T-helper 17 cell (primary cell): ENCODE measurements at regions not wholly inside any gene's neighbourhood (a gene's known extent, or its start where the extent isn't known, plus 50 kb on each side); places are given as distances from the start of the nearest gene placed in this dataset.
"Not testable (repeated sequence)": the region's sequence is repeated elsewhere in the genome, so short reads cannot be mapped to it uniquely, and the experiment has no call there.

Experiments used
- ATAC-seq: fragments of 150-1000 bp; cut with Tn5 transposase; 2 replicates; pipeline ENCODE4 v1.10.0; 2021; ENCODE audit warnings: mild to moderate bottlenecking, moderate library complexity
- DNase-seq, 3 donors: peaks; one replicate each; pipeline versions ENCODE4 v3.0.0 to v3.0.0-alpha.2; 2020 to 2021
- H3K9me3 ChIP-seq: one replicate; pipeline ENCODE4 v1.7.0; 2013; ENCODE audit warnings: low read length, mild to moderate bottlenecking; ENCODE audit not compliant: control insufficient read depth, poor library complexity, severe bottlenecking
- H3K27ac Mint-ChIP-seq: one replicate; pipeline ENCODE4 v1.8.0; 2022; ENCODE audit warnings: mild to moderate bottlenecking, moderate library complexity, mixed read lengths
- H3K27me3 Mint-ChIP-seq: one replicate; pipeline ENCODE4 v1.8.0; 2022; ENCODE audit warnings: mixed read lengths
- H3K36me3 Mint-ChIP-seq: one replicate; pipeline ENCODE4 v1.8.0; 2022; ENCODE audit warnings: low read depth, mixed read lengths
- H3K4me1 Mint-ChIP-seq: one replicate; pipeline ENCODE4 v1.8.0; 2022; ENCODE audit warnings: mild to moderate bottlenecking, mixed read lengths
- H3K4me3 Mint-ChIP-seq: one replicate; pipeline ENCODE4 v1.8.0; 2022; ENCODE audit warnings: mild to moderate bottlenecking, moderate library complexity, mixed read lengths

- ATAC-seq = peak; percentile 40
- H3K4me3 Mint-ChIP-seq = no peak overlapping the region
- H3K9me3 ChIP-seq = no peaks in the 10 kb centered on the region
- H3K4me1 Mint-ChIP-seq = peaks cover 3% of the 10 kb centered on the region
- DNase-seq = no peak
- H3K27ac Mint-ChIP-seq = no peak overlapping the region
- H3K27me3 Mint-ChIP-seq = peaks cover 15% of the 10 kb centered on the region
- H3K36me3 Mint-ChIP-seq = peaks cover 2% of the 10 kb centered on the region
These were observed 116.0 kb downstream of the NPTX2 start for GRCh38 chr7:98733036-98733435.

- H3K4me3 Mint-ChIP-seq = no peak overlapping the region
- H3K27ac Mint-ChIP-seq = no peak overlapping the region
- no peaks in the 10 kb centered on the region for H3K36me3 Mint-ChIP-seq
- peaks cover 5% of the 10 kb centered on the region for H3K27me3 Mint-ChIP-seq
- H3K4me1 Mint-ChIP-seq = no peaks in the 10 kb centered on the region
- ATAC-seq = no peak
- no peaks in the 10 kb centered on the region for H3K9me3 ChIP-seq
- no peak for DNase-seq
These were observed 118.7 kb downstream of the NPTX2 start for GRCh38 chr7:98735801-98736200.

GRCh38 chr7:98736461-98736860 is 119.4 kb downstream of the NPTX2 start:
- not testable (repeated sequence) for ATAC-seq, H3K36me3 Mint-ChIP-seq, H3K4me1 Mint-ChIP-seq, H3K9me3 ChIP-seq, H3K4me3 Mint-ChIP-seq, H3K27me3 Mint-ChIP-seq, DNase-seq, H3K27ac Mint-ChIP-seq

- Mint-ChIP-seq H3K36me3 (no peaks in the 10 kb centered on the region), H3K4me3 (no peak overlapping the region), H3K4me1 (no peaks in the 10 kb centered on the region), H3K27ac (no peak overlapping the region), H3K27me3 (no peaks in the 10 kb centered on the region)
- no peaks in the 10 kb centered on the region for H3K9me3 ChIP-seq
- DNase-seq (no peak), ATAC-seq (no peak)
These were observed 120.1 kb downstream of the NPTX2 start for GRCh38 chr7:98737176-98737575.

- Mint-ChIP-seq H3K4me1 (no peaks in the 10 kb centered on the region), H3K27me3 (no peaks in the 10 kb centered on the region), H3K27ac (no peak overlapping the region), H3K36me3 (no peaks in the 10 kb centered on the region), H3K4me3 (peak overlapping the region; percentile 45)
- no peak for ATAC-seq
- H3K9me3 ChIP-seq = no peaks in the 10 kb centered on the region
- no peak for DNase-seq
These were observed 123.6 kb downstream of the NPTX2 start for GRCh38 chr7:98740643-98741042.

- Mint-ChIP-seq H3K27me3 (peaks cover 18% of the 10 kb centered on the region), H3K27ac (no peak overlapping the region), H3K36me3 (no peaks in the 10 kb centered on the region), H3K4me1 (no peaks in the 10 kb centered on the region), H3K4me3 (no peak overlapping the region)
- H3K9me3 ChIP-seq = no peaks in the 10 kb centered on the region
- DNase-seq = peak; percentile 43 to 60 (median 59)
- ATAC-seq = no peak
These were observed 124.0 kb downstream of the TMEM130 start for GRCh38 chr7:98745722-98746318.

- Mint-ChIP-seq H3K27me3 (peaks cover 24% of the 10 kb centered on the region), H3K27ac (no peak overlapping the region), H3K4me3 (no peak overlapping the region), H3K4me1 (no peaks in the 10 kb centered on the region), H3K36me3 (no peaks in the 10 kb centered on the region)
- H3K9me3 ChIP-seq = no peaks in the 10 kb centered on the region
- DNase-seq (no peak), ATAC-seq (no peak)
These were observed 121.7 kb downstream of the TMEM130 start for GRCh38 chr7:98748090-98748489.

GRCh38 chr7:98753176-98753575 is 116.6 kb downstream of the TMEM130 start:
- no peak overlapping the region for H3K4me3 Mint-ChIP-seq
- H3K27me3 Mint-ChIP-seq = peaks cover 29% of the 10 kb centered on the region
- no peaks in the 10 kb centered on the region for H3K4me1 Mint-ChIP-seq
- ATAC-seq = no peak
- H3K36me3 Mint-ChIP-seq = no peaks in the 10 kb centered on the region
- no peak for DNase-seq
- H3K9me3 ChIP-seq = no peaks in the 10 kb centered on the region
- H3K27ac Mint-ChIP-seq = no peak overlapping the region

GRCh38 chr7:98753989-98754479 is 115.8 kb downstream of the TMEM130 start:
- no peak for ATAC-seq
- no peak for DNase-seq
- H3K27ac Mint-ChIP-seq = no peak overlapping the region
- no peaks in the 10 kb centered on the region for H3K4me1 Mint-ChIP-seq
- H3K4me3 Mint-ChIP-seq = no peak overlapping the region
- peaks cover 20% of the 10 kb centered on the region for H3K27me3 Mint-ChIP-seq
- no peaks in the 10 kb centered on the region for H3K36me3 Mint-ChIP-seq
- no peaks in the 10 kb centered on the region for H3K9me3 ChIP-seq

GRCh38 chr7:98755138-98755898 is 114.5 kb downstream of the TMEM130 start:
- ATAC-seq (no peak), DNase-seq (no peak)
- H3K27me3 Mint-ChIP-seq = peaks cover 21% of the 10 kb centered on the region
- H3K36me3 Mint-ChIP-seq = no peaks in the 10 kb centered on the region
- no peak overlapping the region for H3K4me3 Mint-ChIP-seq
- no peaks in the 10 kb centered on the region for H3K4me1 Mint-ChIP-seq
- no peak overlapping the region for H3K27ac Mint-ChIP-seq
- no peaks in the 10 kb centered on the region for H3K9me3 ChIP-seq

GRCh38 chr7:98758157-98758556 is 111.7 kb downstream of the TMEM130 start:
- H3K36me3 Mint-ChIP-seq = no peaks in the 10 kb centered on the region
- no peaks in the 10 kb centered on the region for H3K9me3 ChIP-seq
- ATAC-seq (no peak), DNase-seq (no peak)
- no peak overlapping the region for H3K27ac Mint-ChIP-seq
- peaks cover 35% of the 10 kb centered on the region for H3K27me3 Mint-ChIP-seq
- no peak overlapping the region for H3K4me3 Mint-ChIP-seq
- no peaks in the 10 kb centered on the region for H3K4me1 Mint-ChIP-seq

- DNase-seq = no peak
- Mint-ChIP-seq H3K4me1 (no peaks in the 10 kb centered on the region), H3K27me3 (peaks cover 35% of the 10 kb centered on the region), H3K36me3 (no peaks in the 10 kb centered on the region), H3K27ac (no peak overlapping the region), H3K4me3 (no peak overlapping the region)
- no peaks in the 10 kb centered on the region for H3K9me3 ChIP-seq
- no peak for ATAC-seq
These were observed 109.6 kb downstream of the TMEM130 start for GRCh38 chr7:98760201-98760651.

GRCh38 chr7:98761225-98761624 is 108.6 kb downstream of the TMEM130 start:
- peaks cover 28% of the 10 kb centered on the region for H3K27me3 Mint-ChIP-seq
- no peaks in the 10 kb centered on the region for H3K9me3 ChIP-seq
- no peaks in the 10 kb centered on the region for H3K36me3 Mint-ChIP-seq
- H3K27ac Mint-ChIP-seq = no peak overlapping the region
- H3K4me1 Mint-ChIP-seq = no peaks in the 10 kb centered on the region
- ATAC-seq (no peak), DNase-seq (no peak)
- H3K4me3 Mint-ChIP-seq = no peak overlapping the region

GRCh38 chr7:98762620-98763019 is 107.2 kb downstream of the TMEM130 start:
- no peak for ATAC-seq
- no peak overlapping the region for H3K4me3 Mint-ChIP-seq
- peaks cover 20% of the 10 kb centered on the region for H3K27me3 Mint-ChIP-seq
- no peaks in the 10 kb centered on the region for H3K9me3 ChIP-seq
- H3K27ac Mint-ChIP-seq = no peak overlapping the region
- no peak for DNase-seq
- H3K4me1 Mint-ChIP-seq = no peaks in the 10 kb centered on the region
- no peaks in the 10 kb centered on the region for H3K36me3 Mint-ChIP-seq
